Prostate gland (tissue), 2 donors: ENCODE measurements at regions not wholly inside any gene's neighbourhood (a gene's known extent, or its start where the extent isn't known, plus 50 kb on each side); places are given as distances from the start of the nearest gene placed in this dataset.

Source experiments
- CTCF ChIP-seq, 4 experiments: fragments of 200-600 bp in 2 of 4; fragments of 450-650 bp in 2 of 4; sonication (generic) in 2 of 4; IDR thresholded peaks; 1 replicate in 3 of 4; 2 replicates in 1 of 4; pipeline ENCODE4 v1.5.1; 2016 to 2019; ENCODE audit warnings: antibody characterized with exemption in 4 of 4, mild to moderate bottlenecking in 2 of 4, moderate library complexity in 2 of 4
- POLR2A ChIP-seq: fragments of 450-650 bp; IDR thresholded peaks from one replicate; pipeline ENCODE4 v1.6.1; 2016; ENCODE audit warnings: antibody characterized with exemption, mild to moderate bottlenecking
- POLR2AphosphoS5 ChIP-seq: sonication (generic); formaldehyde crosslinking; IDR thresholded peaks from one replicate; pipeline ENCODE4 v1.6.1; 2017; ENCODE audit warnings: antibody characterized with exemption

DNA sequence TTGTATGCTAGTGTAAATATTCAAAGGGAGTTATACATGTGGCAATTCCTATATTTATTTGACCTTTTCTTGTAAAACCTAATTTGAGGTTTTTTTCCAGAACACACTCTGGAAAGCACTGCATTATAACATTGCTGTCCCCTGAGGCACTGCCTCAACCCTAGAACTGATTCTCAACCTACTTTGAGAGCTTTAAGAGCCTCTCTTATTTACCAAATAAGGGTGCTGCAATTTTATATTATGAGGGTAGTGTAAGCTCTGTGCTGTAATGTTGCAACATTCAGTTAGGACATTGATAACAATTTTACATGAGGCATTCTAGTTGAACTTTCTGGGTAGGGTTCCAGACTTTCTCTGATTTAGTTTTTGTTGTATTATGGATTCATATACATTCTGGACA lies 302.2 kb upstream of the DEPDC1 start:
- TF ChIP-seq POLR2A (no peak), CTCF (IDR thresholded peaks at IDR 0.05) (no peak), POLR2AphosphoS5 (no peak)
